ENCODE measurements at regions not wholly inside any gene's neighbourhood (a gene's known extent, or its start where the extent isn't known, plus 50 kb on each side); places are given as distances from the start of the nearest gene placed in this dataset.

DNA sequence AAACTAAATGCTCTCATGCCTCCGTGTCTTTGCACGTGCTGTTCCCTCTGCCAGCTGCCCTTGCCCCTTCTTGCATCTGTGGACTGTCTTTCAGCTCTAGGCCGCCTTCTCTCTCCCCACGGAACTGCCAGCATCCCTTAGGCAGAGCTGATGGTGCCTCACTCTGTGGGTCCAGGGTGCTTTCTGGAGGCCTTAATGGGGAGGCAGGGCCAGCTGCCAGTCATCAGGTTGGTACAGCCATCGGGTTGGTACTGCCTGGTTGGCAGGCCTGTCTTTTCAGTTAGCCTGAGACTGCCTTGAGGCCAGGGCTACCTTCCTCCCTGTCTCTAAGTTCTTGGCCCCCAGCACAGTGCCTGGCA lies 61.4 kb upstream of the TARBP1 start:
- no peak for TF ChIP-seq EGR1 (IDR thresholded peaks at IDR 0.05; ENCODE audit: low read depth in 2 of 2)
- TF ChIP-seq, protein P1, sequence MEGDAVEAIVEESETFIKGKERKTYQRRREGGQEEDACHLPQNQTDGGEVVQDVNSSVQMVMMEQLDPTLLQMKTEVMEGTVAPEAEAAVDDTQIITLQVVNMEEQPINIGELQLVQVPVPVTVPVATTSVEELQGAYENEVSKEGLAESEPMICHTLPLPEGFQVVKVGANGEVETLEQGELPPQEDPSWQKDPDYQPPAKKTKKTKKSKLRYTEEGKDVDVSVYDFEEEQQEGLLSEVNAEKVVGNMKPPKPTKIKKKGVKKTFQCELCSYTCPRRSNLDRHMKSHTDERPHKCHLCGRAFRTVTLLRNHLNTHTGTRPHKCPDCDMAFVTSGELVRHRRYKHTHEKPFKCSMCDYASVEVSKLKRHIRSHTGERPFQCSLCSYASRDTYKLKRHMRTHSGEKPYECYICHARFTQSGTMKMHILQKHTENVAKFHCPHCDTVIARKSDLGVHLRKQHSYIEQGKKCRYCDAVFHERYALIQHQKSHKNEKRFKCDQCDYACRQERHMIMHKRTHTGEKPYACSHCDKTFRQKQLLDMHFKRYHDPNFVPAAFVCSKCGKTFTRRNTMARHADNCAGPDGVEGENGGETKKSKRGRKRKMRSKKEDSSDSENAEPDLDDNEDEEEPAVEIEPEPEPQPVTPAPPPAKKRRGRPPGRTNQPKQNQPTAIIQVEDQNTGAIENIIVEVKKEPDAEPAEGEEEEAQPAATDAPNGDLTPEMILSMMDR (IDR thresholded peaks at IDR 0.05; ENCODE audit: low read depth, low read length, missing input control), result no peak
- TF ChIP-seq, protein P2, sequence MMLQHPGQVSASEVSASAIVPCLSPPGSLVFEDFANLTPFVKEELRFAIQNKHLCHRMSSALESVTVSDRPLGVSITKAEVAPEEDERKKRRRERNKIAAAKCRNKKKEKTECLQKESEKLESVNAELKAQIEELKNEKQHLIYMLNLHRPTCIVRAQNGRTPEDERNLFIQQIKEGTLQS (IDR thresholded peaks at IDR 0.05), result no peak
- TF ChIP-seq GABPA (IDR thresholded peaks at IDR 0.05 in 1 of 2, conservative IDR thresholded peaks at IDR 0.05 in 1 of 2), result no peak
- TF ChIP-seq YY1 (IDR thresholded peaks at IDR 0.05), result no peak
- TF ChIP-seq RAD21 (IDR thresholded peaks at IDR 0.05), result no peak
- TF ChIP-seq FOXA1 (IDR thresholded peaks at IDR 0.05), result no peak
- no peak for TF ChIP-seq JUND (IDR thresholded peaks at IDR 0.05)
- TF ChIP-seq SP1 (IDR thresholded peaks at IDR 0.05), result no peak
- TF ChIP-seq, protein P3, sequence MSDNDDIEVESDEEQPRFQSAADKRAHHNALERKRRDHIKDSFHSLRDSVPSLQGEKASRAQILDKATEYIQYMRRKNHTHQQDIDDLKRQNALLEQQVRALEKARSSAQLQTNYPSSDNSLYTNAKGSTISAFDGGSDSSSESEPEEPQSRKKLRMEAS (IDR thresholded peaks at IDR 0.05), result no peak

All from liver (tissue), 3 donors.